GM12872 (cell line): ENCODE measurements at regions not wholly inside any gene's neighbourhood (a gene's known extent, or its start where the extent isn't known, plus 50 kb on each side); places are given as distances from the start of the nearest gene placed in this dataset.

Experiments used
- TF ChIP-seq, protein P1 (sequence below): IDR thresholded peaks from 3 replicates; pipeline ENCODE4 v1.5.1; 2011; ENCODE audit warnings: low read depth, mild to moderate bottlenecking, low read length, moderate library complexity; ENCODE audit not compliant: insufficient read depth

DNA sequence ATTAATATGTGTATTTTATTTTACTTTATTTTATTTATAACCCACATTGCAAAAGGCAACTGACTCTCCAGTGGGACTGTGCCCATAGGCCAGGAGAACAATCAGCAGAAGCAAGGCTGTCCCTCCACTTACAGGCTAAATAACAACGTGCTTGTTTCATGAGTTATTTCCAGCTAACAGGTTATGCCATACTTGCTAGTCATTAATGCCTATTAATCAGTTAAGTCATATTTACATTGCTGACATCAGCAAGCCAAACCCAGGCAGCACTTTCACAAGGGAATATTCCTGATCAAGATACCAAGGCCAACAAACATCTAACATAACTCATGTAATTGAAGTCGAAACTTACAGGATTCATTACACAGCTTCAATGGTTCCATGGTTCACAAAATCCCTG is 92.1 kb downstream of the EN1 start:
- TF ChIP-seq, protein P1, sequence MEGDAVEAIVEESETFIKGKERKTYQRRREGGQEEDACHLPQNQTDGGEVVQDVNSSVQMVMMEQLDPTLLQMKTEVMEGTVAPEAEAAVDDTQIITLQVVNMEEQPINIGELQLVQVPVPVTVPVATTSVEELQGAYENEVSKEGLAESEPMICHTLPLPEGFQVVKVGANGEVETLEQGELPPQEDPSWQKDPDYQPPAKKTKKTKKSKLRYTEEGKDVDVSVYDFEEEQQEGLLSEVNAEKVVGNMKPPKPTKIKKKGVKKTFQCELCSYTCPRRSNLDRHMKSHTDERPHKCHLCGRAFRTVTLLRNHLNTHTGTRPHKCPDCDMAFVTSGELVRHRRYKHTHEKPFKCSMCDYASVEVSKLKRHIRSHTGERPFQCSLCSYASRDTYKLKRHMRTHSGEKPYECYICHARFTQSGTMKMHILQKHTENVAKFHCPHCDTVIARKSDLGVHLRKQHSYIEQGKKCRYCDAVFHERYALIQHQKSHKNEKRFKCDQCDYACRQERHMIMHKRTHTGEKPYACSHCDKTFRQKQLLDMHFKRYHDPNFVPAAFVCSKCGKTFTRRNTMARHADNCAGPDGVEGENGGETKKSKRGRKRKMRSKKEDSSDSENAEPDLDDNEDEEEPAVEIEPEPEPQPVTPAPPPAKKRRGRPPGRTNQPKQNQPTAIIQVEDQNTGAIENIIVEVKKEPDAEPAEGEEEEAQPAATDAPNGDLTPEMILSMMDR = no peak

DNA sequence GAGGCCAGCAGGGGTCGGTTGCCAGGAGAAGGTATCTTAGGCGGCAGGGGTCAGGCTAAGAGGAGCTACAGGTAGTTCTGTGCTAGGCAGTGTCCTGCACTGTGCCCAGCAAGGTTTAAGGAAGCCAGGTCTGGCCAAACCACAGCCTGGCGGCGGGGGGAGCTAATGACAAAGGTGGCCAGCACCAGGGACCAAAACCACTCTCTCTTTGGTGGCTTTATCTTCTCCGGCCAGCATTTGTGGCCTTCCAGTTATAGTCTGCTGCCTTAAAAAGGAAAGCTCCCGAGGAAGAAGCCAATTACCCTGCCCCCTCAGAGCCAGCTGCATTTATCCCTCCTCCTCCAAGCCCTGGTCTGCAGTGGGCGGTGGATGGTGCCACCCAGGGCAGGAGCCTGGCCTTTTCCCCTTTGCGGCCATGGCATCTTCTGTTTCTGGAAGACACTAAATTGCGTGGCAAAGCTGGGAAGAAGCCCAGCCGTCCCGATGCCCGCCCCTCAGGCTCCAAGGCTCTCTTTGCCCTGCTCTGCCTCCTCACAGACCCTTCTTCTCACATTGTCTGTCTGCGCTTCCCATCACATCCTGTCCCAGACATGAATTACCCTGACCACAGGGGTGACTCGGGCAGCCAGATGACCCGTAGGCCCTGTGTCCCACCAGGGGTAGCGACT is 94.6 kb downstream of the EN1 start:
- TF ChIP-seq, protein P1 = no peak

DNA sequence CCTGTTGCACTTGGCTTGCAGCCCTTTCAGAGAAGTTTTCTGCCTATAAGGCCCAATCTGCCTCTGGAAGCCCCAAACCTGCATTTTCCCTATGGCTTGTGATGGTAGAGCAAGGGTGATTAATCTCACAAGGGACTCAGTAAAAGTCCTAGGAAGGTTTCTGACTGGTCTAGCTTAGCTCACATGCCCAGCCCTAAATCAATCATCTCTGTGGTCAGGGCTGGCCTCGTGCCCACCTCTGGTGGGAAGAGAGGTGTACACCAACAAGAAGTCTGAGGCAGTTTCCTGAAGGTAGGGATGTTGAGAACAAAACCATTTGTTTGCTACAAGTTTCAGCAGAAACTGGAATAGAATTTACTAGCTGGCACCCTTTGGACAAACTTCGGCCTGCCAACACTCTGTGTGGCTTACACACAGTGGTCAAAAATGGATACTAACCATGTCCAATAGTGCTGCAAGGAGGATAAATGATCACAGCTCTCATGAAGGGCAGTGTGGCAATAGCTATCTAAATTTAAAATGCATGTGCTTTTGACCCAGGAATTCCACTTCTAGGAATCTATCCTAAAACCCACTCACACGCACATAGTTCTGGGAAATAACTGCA is 96.4 kb downstream of the EN1 start:
- TF ChIP-seq, protein P1 = no peak

DNA sequence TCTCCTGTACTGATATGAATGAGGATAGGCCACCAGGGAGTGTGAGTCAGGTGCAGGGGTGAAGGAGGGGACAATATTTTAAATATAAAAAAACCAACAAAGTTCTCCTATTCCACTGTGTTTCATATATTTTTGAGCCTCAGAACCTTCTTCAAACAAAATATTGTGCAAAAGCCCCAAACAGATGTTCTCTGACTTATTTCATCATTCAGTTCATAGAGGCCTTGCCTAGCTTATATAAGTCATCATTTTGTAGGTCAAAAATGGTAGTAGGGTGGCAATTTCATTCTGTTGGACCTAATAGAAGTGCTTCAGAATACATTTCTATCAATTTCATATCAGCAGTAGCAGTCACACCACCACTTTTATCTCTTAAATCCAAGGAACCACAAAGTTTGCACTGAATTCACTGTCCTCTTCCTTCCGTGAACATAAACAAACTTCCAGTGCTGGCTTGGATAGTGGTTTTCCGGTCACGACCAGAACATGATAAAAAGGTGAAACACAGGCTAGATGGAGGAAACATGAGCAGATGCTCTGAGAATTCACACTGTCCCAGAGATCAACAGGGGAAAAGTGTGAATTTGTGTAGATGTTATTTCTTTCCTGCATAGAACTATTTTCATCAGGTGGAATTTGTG is 99.1 kb downstream of the EN1 start:
- TF ChIP-seq, protein P1 = no peak

DNA sequence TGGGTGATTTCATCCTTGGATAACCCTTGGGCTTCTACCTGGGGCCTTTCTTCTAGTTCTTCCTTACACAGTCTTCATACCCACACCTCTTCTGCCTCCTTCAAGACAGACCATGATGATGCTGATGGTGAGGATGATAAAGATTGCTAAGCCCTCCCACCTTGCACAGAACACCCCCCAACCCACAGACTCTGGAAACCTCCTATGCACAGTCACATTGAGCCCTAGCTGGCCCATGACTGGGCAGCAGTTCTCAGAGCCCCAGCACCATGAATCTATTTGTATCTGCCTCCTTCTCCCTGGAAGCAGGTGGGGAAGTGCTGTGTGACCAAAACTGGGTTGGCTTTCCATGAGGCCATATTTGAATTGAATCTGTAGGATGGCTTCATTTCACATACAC is 99.8 kb downstream of the EN1 start:
- TF ChIP-seq, protein P1 = no peak

DNA sequence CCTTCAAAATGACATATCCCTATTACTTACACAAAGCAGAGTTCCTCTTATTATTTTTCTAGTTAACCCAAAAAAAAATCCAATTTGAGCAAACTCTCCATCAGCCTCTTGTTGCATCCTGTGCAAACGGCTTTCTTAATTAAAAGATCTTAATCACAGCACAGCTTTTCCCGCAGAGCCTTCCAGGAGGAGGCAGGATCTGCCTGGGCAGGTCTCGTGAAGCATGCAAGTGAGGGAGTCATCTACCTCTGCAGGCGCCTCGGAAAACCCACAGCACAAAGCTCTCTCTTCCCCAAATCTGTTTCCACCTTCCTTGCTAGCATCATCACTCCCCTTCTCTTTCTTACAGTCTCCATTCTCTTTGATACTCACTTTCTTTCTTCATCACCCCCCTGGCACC is 100.4 kb downstream of the EN1 start:
- TF ChIP-seq, protein P1 = no peak

DNA sequence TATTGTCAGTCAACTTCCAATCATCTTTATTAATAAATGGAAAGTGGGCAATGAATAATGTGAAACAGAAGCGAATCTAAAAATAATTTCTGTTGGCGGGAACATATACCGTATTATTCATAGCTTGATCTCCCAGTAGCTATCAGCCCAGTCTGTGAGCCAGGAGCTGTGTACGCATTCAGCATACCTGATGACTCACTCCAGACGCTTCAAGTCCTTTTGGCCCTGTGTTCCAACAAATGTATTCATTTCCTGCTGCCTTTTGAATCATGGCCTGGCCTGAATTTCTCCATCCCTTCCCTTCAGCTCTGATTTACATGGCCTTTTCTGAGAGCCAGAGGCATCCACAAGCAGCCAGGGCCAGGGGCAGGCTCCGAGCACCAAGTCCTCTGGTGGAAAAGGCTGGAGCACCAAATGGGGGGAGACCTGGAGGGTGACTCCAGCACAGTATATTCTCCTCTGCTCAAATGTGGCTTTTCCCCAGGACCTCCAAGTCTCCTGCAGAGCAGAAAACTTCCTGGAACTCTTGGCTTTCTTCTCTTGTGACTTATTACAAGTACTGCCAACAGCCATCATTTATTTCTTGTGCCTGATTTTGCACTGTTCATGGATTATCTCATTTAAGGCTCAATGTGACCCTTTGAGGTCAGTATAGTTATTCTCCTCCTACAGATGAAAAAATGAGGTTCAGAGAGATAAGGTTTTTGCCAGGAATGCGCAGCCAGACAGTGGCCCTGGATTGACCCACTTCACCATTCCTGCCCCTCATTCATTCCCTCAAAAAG is 108.7 kb downstream of the EN1 start:
- TF ChIP-seq, protein P1 = no peak
